ENCODE measurements at regions not wholly inside any gene's neighbourhood (a gene's known extent, or its start where the extent isn't known, plus 50 kb on each side); places are given as distances from the start of the nearest gene placed in this dataset.
A peak's percentile ranks its signal among the peaks of the same experiment; 100 is the strongest.

- TF ChIP-seq CTCF (IDR thresholded peaks at IDR 0.05), result no peak
- H3K9me3 ChIP-seq (ENCODE audit: control insufficient read depth in 1 of 2, insufficient read depth in 1 of 2, low read length in 2 of 2), result no peaks in the 10 kb centered on the region
- H3K36me3 ChIP-seq (ENCODE audit: insufficient read depth, low read length), result no peaks in the 10 kb centered on the region
- Mint-ChIP-seq H3K9me3 (no peaks in the 10 kb centered on the region), H3K36me3 (ENCODE audit: low read depth) (no peaks in the 10 kb centered on the region), H3K27me3 (no peaks in the 10 kb centered on the region), H3K27ac (no peak overlapping the region), H3K4me1 (ENCODE audit: low read depth) (no peaks in the 10 kb centered on the region), H3K4me3 (no peak overlapping the region)
- POLR2A ChIA-PET, result interaction anchor here (0.6 kb wide), 1 partner anchor 180 kb away, joined by 3 read pairs; no protein-coding TSS in a partner anchor
- no peak overlapping the region for H3K4me3 ChIP-seq (ENCODE audit: low read length)
- ATAC-seq (ENCODE audit: poor library complexity) (no peak), DNase-seq (no peak)
- H3K4me1 ChIP-seq (ENCODE audit: insufficient read depth, low read length), result no peaks in the 10 kb centered on the region
- CTCF ChIA-PET, result no interaction called here
- no peak overlapping the region for H3K27ac ChIP-seq (ENCODE audit: low read depth in 1 of 2, low read length in 2 of 2)
- H3K27me3 ChIP-seq (ENCODE audit: control insufficient read depth in 1 of 2, insufficient read depth in 2 of 2, low read length in 2 of 2), result no peaks in the 10 kb centered on the region
- intact Hi-C loops (cut with DNase I, micrococcal nuclease), result no loop called here
Measured at GRCh38 chr12:19965196-19966038, 402.9 kb upstream of the PDE3A start.

- no peak overlapping the region for H3K27ac ChIP-seq (ENCODE audit: low read depth in 1 of 2, low read length in 2 of 2)
- Mint-ChIP-seq H3K27me3 (no peaks in the 10 kb centered on the region), H3K27ac (no peak overlapping the region), H3K4me1 (ENCODE audit: low read depth) (no peaks in the 10 kb centered on the region), H3K9me3 (no peaks in the 10 kb centered on the region), H3K36me3 (ENCODE audit: low read depth) (no peaks in the 10 kb centered on the region), H3K4me3 (no peak overlapping the region)
- no peak for TF ChIP-seq CTCF (IDR thresholded peaks at IDR 0.05)
- no peaks in the 10 kb centered on the region for H3K9me3 ChIP-seq (ENCODE audit: control insufficient read depth in 1 of 2, insufficient read depth in 1 of 2, low read length in 2 of 2)
- H3K4me3 ChIP-seq (ENCODE audit: low read length), result no peak overlapping the region
- H3K36me3 ChIP-seq (ENCODE audit: insufficient read depth, low read length), result no peaks in the 10 kb centered on the region
- ChIA-PET POLR2A (no interaction called here), CTCF (no interaction called here)
- no peaks in the 10 kb centered on the region for H3K4me1 ChIP-seq (ENCODE audit: insufficient read depth, low read length)
- intact Hi-C loops (cut with DNase I, micrococcal nuclease), result no loop called here
- DNase-seq (no peak), ATAC-seq (ENCODE audit: poor library complexity) (no peak)
- no peaks in the 10 kb centered on the region for H3K27me3 ChIP-seq (ENCODE audit: control insufficient read depth in 1 of 2, insufficient read depth in 2 of 2, low read length in 2 of 2)
Measured at GRCh38 chr12:19967001-19967400, 401.3 kb upstream of the PDE3A start.

- no peak for TF ChIP-seq CTCF (IDR thresholded peaks at IDR 0.05)
- H3K27me3 ChIP-seq (ENCODE audit: control insufficient read depth in 1 of 2, insufficient read depth in 2 of 2, low read length in 2 of 2), result no peaks in the 10 kb centered on the region
- no peak overlapping the region for H3K27ac ChIP-seq (ENCODE audit: low read depth in 1 of 2, low read length in 2 of 2)
- H3K36me3 ChIP-seq (ENCODE audit: insufficient read depth, low read length), result no peaks in the 10 kb centered on the region
- no peaks in the 10 kb centered on the region for H3K4me1 ChIP-seq (ENCODE audit: insufficient read depth, low read length)
- H3K4me3 ChIP-seq (ENCODE audit: low read length), result no peak overlapping the region
- POLR2A ChIA-PET, result no interaction called here
- DNase-seq (peak in 2 of 14 experiments; percentile 15 to 34), ATAC-seq (ENCODE audit: poor library complexity) (no peak)
- H3K36me3 Mint-ChIP-seq (ENCODE audit: low read depth), result no peaks in the 10 kb centered on the region
- no peaks in the 10 kb centered on the region for H3K9me3 ChIP-seq (ENCODE audit: control insufficient read depth in 1 of 2, insufficient read depth in 1 of 2, low read length in 2 of 2)
- no peak overlapping the region for H3K27ac Mint-ChIP-seq
- CTCF ChIA-PET, result no interaction called here
- no peak overlapping the region for H3K4me3 Mint-ChIP-seq
- H3K27me3 Mint-ChIP-seq, result no peaks in the 10 kb centered on the region
- intact Hi-C loops (cut with DNase I, micrococcal nuclease), result no loop called here
- H3K9me3 Mint-ChIP-seq, result no peaks in the 10 kb centered on the region
- no peaks in the 10 kb centered on the region for H3K4me1 Mint-ChIP-seq (ENCODE audit: low read depth)
Measured at GRCh38 chr12:19967431-19967830, 400.9 kb upstream of the PDE3A start.

Measured in CD4-positive, alpha-beta T cell (primary cell).